ENCODE measurements at regions not wholly inside any gene's neighbourhood (a gene's known extent, or its start where the extent isn't known, plus 50 kb on each side); places are given as distances from the start of the nearest gene placed in this dataset.

- no peak overlapping the region for H3K27ac Mint-ChIP-seq (ENCODE audit: unreplicated experiment)
- H3K9me3 Mint-ChIP-seq (ENCODE audit: unreplicated experiment): peaks cover 10% of the 10 kb centered on the region
- CTCF ChIA-PET: no interaction called here
- no peak overlapping the region for H3K4me3 ChIP-seq (ENCODE audit: low read depth, low read length)
- H3K4me3 Mint-ChIP-seq (ENCODE audit: unreplicated experiment): no peak overlapping the region
- H3K36me3 Mint-ChIP-seq (ENCODE audit: insufficient read depth, unreplicated experiment): no peaks in the 10 kb centered on the region
- TF ChIP-seq CTCF (IDR thresholded peaks at IDR 0.05; ENCODE audit: insufficient read depth in 1 of 2, low read depth in 1 of 2, low read length in 1 of 2, severe bottlenecking in 1 of 2, unreplicated experiment in 1 of 2): no peak
- peaks cover 10% of the 10 kb centered on the region for H3K27me3 Mint-ChIP-seq (ENCODE audit: insufficient read depth, unreplicated experiment)
- intact Hi-C loops (cut with micrococcal nuclease; ENCODE audit: unreplicated experiment): no loop called here
- BruUV-seq (replicated peaks): no TSS peak
- H3K4me1 Mint-ChIP-seq (ENCODE audit: low read depth, unreplicated experiment): peaks cover 6% of the 10 kb centered on the region
- no peaks in the 10 kb centered on the region for H3K36me3 ChIP-seq (ENCODE audit: control insufficient read depth, insufficient read depth, low read length)
- no peaks in the 10 kb centered on the region; the same call in 1 of the 2 replicates for H3K4me1 ChIP-seq
- H3K9me3 ChIP-seq: 0 out of 2 replicates have a peak, but pooled peaks cover 4% of the 10 kb centered on the region
- DNase-seq: no peak
- POLR2A ChIA-PET: no interaction called here
- no peaks in the 10 kb centered on the region; the same call in 1 of the 2 replicates for H3K27me3 ChIP-seq (replicated peaks; ENCODE audit: control insufficient read depth, insufficient read depth, low read length)
Measured at GRCh38 chr10:6917125-6917524, 337.0 kb upstream of the PRKCQ start.

GRCh38 chr10:6916601-6917000 is 336.5 kb upstream of the PRKCQ start:
- H3K4me1 Mint-ChIP-seq (ENCODE audit: low read depth, unreplicated experiment): peaks cover 6% of the 10 kb centered on the region
- Histone ChIP-seq H3K4me1 (no peaks in the 10 kb centered on the region; the same call in 1 of the 2 replicates), H3K4me3 (ENCODE audit: low read depth, low read length) (no peak overlapping the region), H3K36me3 (ENCODE audit: control insufficient read depth, insufficient read depth, low read length) (no peaks in the 10 kb centered on the region), H3K9me3 (0 out of 2 replicates have a peak, but pooled peaks cover 4% of the 10 kb centered on the region), H3K27me3 (replicated peaks; ENCODE audit: control insufficient read depth, insufficient read depth, low read length) (no peaks in the 10 kb centered on the region; the same call in 1 of the 2 replicates)
- ChIA-PET CTCF (no interaction called here), POLR2A (no interaction called here)
- H3K27ac Mint-ChIP-seq (ENCODE audit: unreplicated experiment): no peak overlapping the region
- intact Hi-C loops (cut with micrococcal nuclease; ENCODE audit: unreplicated experiment): no loop called here
- no peak for TF ChIP-seq CTCF (IDR thresholded peaks at IDR 0.05; ENCODE audit: insufficient read depth in 1 of 2, low read depth in 1 of 2, low read length in 1 of 2, severe bottlenecking in 1 of 2, unreplicated experiment in 1 of 2)
- H3K27me3 Mint-ChIP-seq (ENCODE audit: insufficient read depth, unreplicated experiment): peaks cover 9% of the 10 kb centered on the region
- BruUV-seq (replicated peaks): no TSS peak
- H3K9me3 Mint-ChIP-seq (ENCODE audit: unreplicated experiment): peaks cover 10% of the 10 kb centered on the region
- no peak for DNase-seq
- H3K36me3 Mint-ChIP-seq (ENCODE audit: insufficient read depth, unreplicated experiment): no peaks in the 10 kb centered on the region
- H3K4me3 Mint-ChIP-seq (ENCODE audit: unreplicated experiment): no peak overlapping the region

GRCh38 chr10:6915307-6915706 is 335.2 kb upstream of the PRKCQ start:
- Histone ChIP-seq H3K36me3 (ENCODE audit: control insufficient read depth, insufficient read depth, low read length) (no peaks in the 10 kb centered on the region), H3K4me3 (ENCODE audit: low read depth, low read length) (no peak overlapping the region), H3K27me3 (replicated peaks; ENCODE audit: control insufficient read depth, insufficient read depth, low read length) (no peaks in the 10 kb centered on the region; the same call in 1 of the 2 replicates), H3K4me1 (no peaks in the 10 kb centered on the region; the same call in 1 of the 2 replicates), H3K9me3 (0 out of 2 replicates have a peak, but pooled peaks cover 4% of the 10 kb centered on the region)
- Mint-ChIP-seq H3K27me3 (ENCODE audit: insufficient read depth, unreplicated experiment) (peaks cover 5% of the 10 kb centered on the region), H3K4me1 (ENCODE audit: low read depth, unreplicated experiment) (peaks cover 2% of the 10 kb centered on the region), H3K27ac (ENCODE audit: unreplicated experiment) (no peak overlapping the region), H3K4me3 (ENCODE audit: unreplicated experiment) (no peak overlapping the region), H3K9me3 (ENCODE audit: unreplicated experiment) (peaks cover 10% of the 10 kb centered on the region), H3K36me3 (ENCODE audit: insufficient read depth, unreplicated experiment) (no peaks in the 10 kb centered on the region)
- no peak for DNase-seq
- no peak for TF ChIP-seq CTCF (IDR thresholded peaks at IDR 0.05; ENCODE audit: insufficient read depth in 1 of 2, low read depth in 1 of 2, low read length in 1 of 2, severe bottlenecking in 1 of 2, unreplicated experiment in 1 of 2)
- intact Hi-C loops (cut with micrococcal nuclease; ENCODE audit: unreplicated experiment): no loop called here
- BruUV-seq (replicated peaks): no TSS peak
- POLR2A ChIA-PET: no interaction called here
- CTCF ChIA-PET: no interaction called here
